NCI-H1436 (cell line): ENCODE measurements at regions not wholly inside any gene's neighbourhood (a gene's known extent, or its start where the extent isn't known, plus 50 kb on each side); places are given as distances from the start of the nearest gene placed in this dataset.
A peak's percentile ranks its signal among the peaks of the same experiment; 100 is the strongest.
"Not testable (repeated sequence)": the region's sequence is repeated elsewhere in the genome, so short reads cannot be mapped to it uniquely, and the experiment has no call there.

Experiments
- DNase-seq: peaks from one replicate; lab custom pipeline; 2025; lab: John Stamatoyannopoulos, UW

GRCh38 chr3:197407053-197407452, 108.6 kb upstream of the DLG1 start:
- DNase-seq, result no peak

- DNase-seq, result no peak
Observed at GRCh38 chr3:197406266-197406665, 107.9 kb upstream of the DLG1 start.

- no peak for DNase-seq
Observed at GRCh38 chr3:197404754-197405153, 106.3 kb upstream of the DLG1 start.

DNA sequence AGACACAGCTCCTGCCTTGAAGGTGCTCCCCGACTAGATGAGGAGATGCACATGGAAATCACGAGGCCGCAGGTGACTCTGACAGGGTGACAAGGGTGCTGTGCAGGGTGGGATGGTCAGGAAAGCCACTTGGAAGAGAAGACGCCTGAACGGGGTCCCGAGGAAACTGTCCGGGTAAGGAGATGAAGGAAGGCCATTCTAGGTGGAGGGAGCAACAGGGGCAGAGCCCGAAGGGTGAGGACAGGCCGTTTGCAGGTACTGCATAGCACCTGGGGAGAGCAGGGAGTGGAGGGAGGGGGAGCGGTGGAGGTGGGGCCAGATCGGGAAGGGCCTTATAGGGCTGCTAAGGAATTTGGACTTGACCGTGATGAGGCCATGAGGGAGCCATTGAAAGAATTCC, 105.6 kb upstream of the DLG1 start:
- no peak for DNase-seq

DNA sequence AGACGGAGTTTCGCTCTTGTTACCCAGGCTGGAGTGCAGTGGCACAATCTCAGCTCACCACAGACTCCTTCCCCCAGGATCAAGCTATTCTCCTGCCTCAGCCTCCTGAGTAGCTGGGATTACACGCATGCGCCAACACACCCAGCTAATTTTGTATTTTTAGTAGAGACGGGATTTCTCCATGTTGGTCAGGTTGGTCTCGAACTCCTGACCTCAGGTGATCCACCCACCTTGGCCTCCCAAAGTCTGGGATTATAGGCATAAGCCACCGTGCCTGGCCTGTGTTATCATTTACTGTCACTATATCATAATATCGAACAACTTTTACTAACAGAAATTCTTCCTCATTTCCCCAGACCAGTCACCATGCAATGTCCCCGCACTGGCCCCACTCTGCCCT, 104.0 kb upstream of the DLG1 start:
- not testable (repeated sequence) for DNase-seq

GRCh38 chr3:197399486-197399885, 101.1 kb upstream of the DLG1 start:
- no peak for DNase-seq

GRCh38 chr3:197398286-197398878, 100.0 kb upstream of the DLG1 start:
- DNase-seq, result no peak

- no peak for DNase-seq
Observed at GRCh38 chr3:197397838-197398237, 99.4 kb upstream of the DLG1 start.

- no peak for DNase-seq
Observed at GRCh38 chr3:197394464-197395321, 96.3 kb upstream of the DLG1 start.

DNA sequence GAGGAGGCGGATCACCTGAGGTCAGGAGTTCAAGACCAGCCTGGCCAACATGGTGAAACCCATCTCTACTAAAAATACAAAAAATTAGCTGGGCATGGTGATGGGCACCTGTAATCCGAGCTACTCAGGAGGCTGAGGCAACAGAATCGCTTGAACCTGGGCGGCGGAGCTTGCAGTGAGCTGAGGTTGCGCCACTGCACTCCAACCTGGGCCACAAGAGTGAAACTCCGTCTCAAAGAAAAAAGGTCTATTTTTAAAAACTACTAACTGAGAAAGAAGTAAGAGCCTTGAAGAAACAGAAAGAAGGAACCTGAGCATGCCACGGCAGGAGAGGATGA, 95.7 kb upstream of the DLG1 start:
- not testable (repeated sequence) for DNase-seq

DNA sequence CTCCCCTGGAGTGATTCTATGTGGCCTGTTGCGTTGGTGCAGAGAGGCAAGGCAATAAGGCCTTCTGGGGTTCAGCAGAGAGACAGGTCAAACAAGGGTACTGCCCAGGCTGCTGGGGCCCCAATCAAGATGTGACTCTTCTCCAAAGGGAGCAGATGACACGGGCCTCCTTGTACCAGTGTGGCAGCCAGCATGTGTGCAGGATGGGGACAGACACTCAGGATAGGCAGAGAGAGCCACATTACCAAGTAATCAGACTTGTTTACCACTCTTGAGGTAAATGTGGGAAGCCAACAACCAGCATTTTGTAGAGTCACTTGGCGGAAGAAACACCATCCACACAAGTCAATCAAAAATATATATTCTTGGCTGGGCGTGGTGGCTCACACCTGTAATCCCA, 95.3 kb upstream of the DLG1 start:
- DNase-seq, result no peak

- no peak for DNase-seq
Observed at GRCh38 chr3:197392961-197393360, 94.5 kb upstream of the DLG1 start.

- DNase-seq, result no peak
Observed at GRCh38 chr3:197381371-197381770, 83.0 kb upstream of the DLG1 start.

GRCh38 chr3:197380786-197381185, 82.4 kb upstream of the DLG1 start:
- DNase-seq, result no peak

DNA sequence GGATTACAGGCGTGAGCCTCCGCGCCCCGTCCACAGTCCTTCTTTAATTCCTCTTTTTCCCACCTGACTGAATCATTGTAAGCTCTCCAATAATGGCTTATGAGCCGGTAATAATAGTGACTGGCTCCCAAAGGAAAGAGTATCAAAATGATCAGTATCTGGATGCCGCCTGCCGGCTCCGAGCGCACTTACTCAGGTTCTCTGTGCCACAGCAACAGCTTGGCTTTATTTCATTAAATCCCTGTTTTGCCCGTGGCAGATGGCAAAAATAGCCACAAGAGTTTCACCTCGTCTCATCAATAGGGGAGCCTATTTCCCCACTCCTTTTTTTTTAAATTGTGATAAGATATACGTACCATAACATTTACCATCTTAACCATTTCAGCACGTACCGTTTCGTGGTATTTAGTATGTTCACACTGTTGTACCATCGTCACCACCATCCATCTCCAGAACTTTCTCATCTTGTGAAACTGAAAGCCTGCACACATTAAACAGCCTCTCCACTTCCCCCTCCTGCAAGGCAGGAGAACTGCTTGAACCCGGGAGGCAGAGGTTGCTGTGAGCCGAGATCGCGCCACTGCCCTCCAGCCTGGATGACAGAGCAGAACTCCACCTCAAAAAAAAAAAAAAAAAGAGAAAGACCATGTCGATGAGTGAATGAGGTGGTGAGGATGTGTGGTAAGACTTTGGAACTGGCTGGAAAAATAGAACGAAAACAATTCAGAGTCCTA, 80.7 kb upstream of the DLG1 start:
- DNase-seq, result no peak

- no peak for DNase-seq
Observed at GRCh38 chr3:197376735-197377555, 78.5 kb upstream of the DLG1 start.

DNA sequence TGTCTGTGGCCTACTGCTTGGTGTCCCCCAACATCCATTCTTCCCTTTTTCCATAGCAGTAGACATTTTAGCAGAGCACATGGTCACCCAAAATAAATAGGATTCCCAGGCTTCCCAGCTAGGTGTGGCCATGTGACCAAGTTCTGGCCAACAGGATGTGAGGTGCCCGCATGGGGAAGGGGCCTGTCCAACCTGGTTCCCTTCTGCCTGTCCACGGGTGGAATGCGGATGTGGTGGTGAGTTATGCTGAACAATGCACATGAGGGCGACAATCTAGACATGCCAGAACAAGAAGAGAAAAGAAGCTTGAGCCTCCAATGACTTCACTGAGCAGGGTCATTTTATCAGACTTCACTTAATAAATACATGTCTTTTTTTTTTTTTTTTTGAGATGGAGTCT, 77.6 kb upstream of the DLG1 start:
- DNase-seq, result no peak

DNA sequence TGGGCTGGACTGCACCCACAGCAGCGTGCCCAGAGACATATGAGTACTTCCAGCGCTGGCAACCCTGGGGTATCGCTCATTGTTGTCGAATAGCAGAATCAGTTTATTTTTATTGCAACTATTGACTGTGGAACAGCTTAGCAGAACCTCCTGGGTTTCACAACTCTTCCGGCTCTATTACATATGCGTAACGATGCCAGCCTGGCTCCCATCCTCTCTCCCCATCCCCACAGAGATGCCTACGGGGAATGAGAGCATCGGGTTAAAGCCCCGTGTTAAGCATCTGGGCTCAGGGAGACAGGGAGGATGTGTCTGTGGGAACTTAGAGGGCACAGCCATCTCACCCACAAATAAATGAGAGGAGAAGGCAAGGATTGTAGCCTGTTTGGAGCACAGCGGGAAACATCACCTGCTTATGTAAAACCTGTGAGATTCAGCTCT, 76.6 kb upstream of the DLG1 start:
- no peak for DNase-seq

GRCh38 chr3:197373096-197373495, 74.7 kb upstream of the DLG1 start:
- DNase-seq, result no peak

GRCh38 chr3:197372047-197372661, 73.7 kb upstream of the DLG1 start:
- no peak for DNase-seq

- peak; percentile 95 for DNase-seq
Observed at GRCh38 chr3:197371591-197372046, 73.2 kb upstream of the DLG1 start.

DNA sequence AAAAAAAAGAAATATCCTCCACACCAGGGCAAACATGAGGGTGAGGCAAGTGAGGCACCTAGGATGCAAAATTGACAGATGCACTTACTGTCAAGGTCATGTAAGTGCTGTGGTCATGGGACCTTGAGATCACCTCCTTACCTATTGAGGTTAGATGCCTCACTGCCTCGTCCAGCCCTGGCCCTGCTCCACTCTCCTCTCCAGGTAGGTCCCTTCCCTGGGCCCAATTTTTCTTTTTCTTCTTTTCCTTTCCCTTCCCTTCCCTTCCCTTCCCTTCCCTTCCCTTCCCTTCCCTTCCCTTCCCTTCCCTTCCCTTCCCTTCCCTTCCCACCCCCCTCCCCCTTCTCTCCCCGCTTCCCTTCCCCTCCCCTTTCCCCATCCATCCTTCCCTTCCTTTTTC, 71.1 kb upstream of the DLG1 start:
- no peak for DNase-seq
